GM13977 (cell line): ENCODE measurements at regions not wholly inside any gene's neighbourhood (a gene's known extent, or its start where the extent isn't known, plus 50 kb on each side); places are given as distances from the start of the nearest gene placed in this dataset.

ENCODE experiments used
- DNase-seq: peaks from one replicate; pipeline ENCODE4 v3.0.0; 2012; ENCODE audit warnings: low spot score
- in situ Hi-C: fragments of 300-500 bp; cut with MboI; formaldehyde crosslinking; loops from one replicate; pipeline ENCODE4 v1.12.0; 2022; ENCODE audit warnings: low sequenced_read_pairs, low pct_unique_long_range_greater_than_20kb, mixed read lengths, inconsistent platforms; ENCODE audit not compliant: unreplicated experiment
- TF ChIP-seq, protein P1 (sequence below): IDR thresholded peaks from 2 replicates; pipeline ENCODE4 v1.5.1; 2012; ENCODE audit warnings: mild to moderate bottlenecking, control low read depth; ENCODE audit not compliant: insufficient read depth; ENCODE audit errors: extremely low read depth, missing control alignments

DNA sequence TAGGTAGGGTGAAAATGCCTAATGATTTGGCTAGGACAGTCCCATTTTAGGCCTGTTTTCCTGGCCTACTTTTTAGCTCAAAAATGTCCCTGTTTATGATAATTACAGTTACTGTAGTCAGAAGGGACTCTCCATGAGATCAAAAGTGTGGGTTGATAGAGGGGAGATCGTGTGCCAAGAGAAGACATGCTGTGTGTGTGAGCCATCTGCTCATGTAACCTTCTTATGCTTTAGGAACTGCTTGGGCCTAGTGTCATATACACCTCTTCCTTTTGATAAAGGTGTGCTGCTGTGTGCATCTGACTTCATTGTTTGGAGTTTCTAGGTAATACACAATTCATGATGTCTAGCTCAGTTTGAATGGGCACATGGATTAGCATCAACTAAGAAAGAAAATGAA is 786.5 kb downstream of the PDCD6IP start:
- in situ Hi-C loops: no loop called here
- DNase-seq: no peak
- TF ChIP-seq, protein P1, sequence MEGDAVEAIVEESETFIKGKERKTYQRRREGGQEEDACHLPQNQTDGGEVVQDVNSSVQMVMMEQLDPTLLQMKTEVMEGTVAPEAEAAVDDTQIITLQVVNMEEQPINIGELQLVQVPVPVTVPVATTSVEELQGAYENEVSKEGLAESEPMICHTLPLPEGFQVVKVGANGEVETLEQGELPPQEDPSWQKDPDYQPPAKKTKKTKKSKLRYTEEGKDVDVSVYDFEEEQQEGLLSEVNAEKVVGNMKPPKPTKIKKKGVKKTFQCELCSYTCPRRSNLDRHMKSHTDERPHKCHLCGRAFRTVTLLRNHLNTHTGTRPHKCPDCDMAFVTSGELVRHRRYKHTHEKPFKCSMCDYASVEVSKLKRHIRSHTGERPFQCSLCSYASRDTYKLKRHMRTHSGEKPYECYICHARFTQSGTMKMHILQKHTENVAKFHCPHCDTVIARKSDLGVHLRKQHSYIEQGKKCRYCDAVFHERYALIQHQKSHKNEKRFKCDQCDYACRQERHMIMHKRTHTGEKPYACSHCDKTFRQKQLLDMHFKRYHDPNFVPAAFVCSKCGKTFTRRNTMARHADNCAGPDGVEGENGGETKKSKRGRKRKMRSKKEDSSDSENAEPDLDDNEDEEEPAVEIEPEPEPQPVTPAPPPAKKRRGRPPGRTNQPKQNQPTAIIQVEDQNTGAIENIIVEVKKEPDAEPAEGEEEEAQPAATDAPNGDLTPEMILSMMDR: no peak

DNA sequence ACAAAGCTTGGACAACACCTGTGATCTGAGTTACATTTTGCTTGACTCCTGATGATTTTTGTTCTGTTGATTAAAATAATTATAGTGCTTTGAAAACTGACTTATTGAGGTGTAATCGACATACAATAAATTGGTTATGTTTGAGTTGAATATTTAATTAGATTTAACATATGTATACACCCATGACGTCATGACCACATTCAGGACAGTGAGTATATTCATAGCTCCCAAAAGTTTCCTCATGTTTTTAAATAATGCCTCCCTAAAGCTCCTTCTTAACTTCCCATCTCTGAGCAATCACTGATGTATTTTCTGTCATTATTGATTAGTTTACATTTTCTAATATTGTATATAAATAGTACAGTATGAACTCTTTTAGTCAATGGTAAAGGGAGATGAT is 801.2 kb downstream of the PDCD6IP start:
- in situ Hi-C loops: no loop called here
- no peak for DNase-seq
- TF ChIP-seq, protein P1: no peak

DNA sequence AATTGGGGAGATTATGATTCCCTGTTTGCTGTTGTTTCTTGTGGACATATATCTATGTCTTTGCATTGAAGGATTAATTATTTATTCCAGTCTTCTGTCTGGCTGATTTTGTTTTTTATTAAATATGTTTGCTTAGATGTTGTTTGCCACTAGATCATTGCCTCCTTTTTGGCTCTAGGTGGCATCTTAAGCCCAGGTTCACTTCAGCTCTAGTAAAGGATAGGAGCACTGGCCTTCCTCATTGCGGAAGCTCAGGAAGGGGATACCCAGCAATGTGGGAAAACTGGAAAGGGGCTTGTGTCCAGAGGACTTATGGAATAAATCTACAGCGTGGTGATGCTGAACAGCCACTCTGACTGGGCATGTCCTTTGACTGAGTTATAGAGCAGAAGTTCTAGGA is 821.6 kb downstream of the PDCD6IP start:
- DNase-seq: no peak
- TF ChIP-seq, protein P1: no peak
- in situ Hi-C loops: no loop called here

DNA sequence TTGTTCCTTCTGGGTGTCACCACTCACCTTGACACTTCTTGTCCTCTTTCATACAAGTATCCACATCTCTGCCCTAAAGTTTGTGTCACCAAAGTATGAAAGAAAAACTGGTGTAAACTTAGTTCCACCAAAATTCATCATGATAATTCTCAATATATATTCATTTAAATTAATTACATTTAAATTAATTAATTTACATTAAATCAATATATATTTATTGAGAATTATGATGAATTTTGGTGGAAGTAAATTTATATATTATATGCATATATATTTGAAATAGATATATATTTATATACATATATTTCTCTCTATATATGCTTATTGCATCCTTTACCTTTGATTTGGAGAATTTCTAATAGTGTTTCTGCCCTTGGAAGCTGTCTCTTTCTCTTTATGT is 828.3 kb downstream of the PDCD6IP start:
- no peak for DNase-seq
- in situ Hi-C loops: no loop called here
- TF ChIP-seq, protein P1: no peak

DNA sequence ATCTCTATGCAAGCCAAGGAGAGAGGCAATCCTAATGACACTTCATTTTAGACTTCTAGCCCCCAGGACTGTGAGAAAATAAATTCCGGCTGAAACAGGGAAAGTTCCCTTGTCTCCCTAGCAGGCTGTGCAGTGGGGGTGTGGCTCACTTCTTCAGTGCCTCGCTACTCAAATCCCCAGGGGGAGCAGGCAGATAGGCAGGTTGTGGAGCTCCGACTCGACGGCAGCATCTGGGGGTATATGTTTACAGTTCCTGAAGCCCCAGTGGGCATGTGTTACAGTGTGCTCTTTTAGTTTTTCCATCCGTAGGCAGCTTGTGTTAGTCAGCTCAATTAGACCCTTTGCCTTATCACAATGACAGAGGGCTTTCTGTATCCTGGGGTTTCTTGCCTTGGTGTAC is 836.5 kb downstream of the PDCD6IP start:
- in situ Hi-C loops: no loop called here
- TF ChIP-seq, protein P1: no peak
- DNase-seq: no peak

DNA sequence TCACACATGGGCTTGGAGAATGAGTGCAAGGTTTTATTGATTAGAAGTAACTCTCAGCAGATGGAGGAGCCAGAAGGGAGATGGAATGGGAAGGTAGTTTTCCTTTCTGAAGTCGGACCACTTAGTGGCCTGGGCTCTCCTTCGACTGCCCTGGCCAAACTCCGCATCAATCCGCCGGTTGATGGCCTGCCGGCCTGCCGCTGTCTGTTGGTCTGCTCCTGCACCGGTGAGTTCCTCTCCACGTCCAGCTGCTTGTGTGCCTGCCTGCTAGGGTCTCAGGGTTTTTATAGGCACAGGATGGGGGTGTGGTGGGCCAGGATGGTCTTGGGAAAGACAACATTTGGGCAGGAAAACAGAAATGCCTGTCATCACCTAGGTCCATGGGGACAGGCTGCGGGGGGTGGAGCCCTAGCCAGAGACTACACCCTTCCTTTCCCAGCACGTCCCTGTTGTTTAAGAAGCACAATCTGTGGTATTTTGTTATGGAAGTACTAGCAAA is 837.0 kb downstream of the PDCD6IP start:
- TF ChIP-seq, protein P1: no peak
- no peak for DNase-seq
- in situ Hi-C loops: no loop called here
